ENCODE measurements at regions not wholly inside any gene's neighbourhood (a gene's known extent, or its start where the extent isn't known, plus 50 kb on each side); places are given as distances from the start of the nearest gene placed in this dataset.

DNA sequence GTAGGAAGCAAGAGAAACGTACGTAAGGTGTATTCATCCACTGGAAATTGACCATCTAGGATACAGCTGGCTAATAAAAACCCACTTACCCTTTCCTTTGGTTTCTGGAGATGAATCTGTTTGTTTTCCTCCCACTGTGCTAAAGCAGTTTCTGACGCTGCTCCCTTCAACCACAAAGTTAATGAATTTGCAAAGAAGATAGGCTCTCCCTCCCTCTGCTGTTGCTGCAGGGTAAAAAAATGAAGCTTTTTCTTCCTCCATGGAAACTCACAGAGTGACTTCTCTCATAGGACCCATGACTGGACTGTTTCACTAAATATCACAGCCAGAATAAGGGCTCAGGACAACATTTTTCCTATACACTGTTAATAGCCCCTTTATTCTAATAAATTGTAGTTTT lies 172.1 kb upstream of the LRRN1 start:
- Histone ChIP-seq H3K4me3 (ENCODE audit: extremely low read depth in 1 of 4, insufficient read depth in 2 of 4, low read depth in 3 of 4, low read length in 4 of 4) (no peak overlapping the region), H3K4ac (replicated peaks; ENCODE audit: insufficient read length, low read depth, low read length) (no peak overlapping the region), H3K9me3 (ENCODE audit: insufficient read depth in 2 of 2, low read depth in 1 of 2, low read length in 1 of 2) (no peaks in the 10 kb centered on the region), H3K27ac (ENCODE audit: low read depth, low read length) (no peak overlapping the region), H3K4me2 (ENCODE audit: insufficient read depth in 1 of 2, low read depth in 2 of 2, low read length in 2 of 2) (no peak overlapping the region), H4K8ac (ENCODE audit: extremely low read depth, insufficient read depth, low read length) (no peak overlapping the region), H4K20me1 (replicated peaks in 1 of 2; ENCODE audit: control insufficient read depth in 1 of 2, insufficient read depth in 2 of 2, low read length in 2 of 2) (peaks cover 0 to 2% of the 10 kb centered on the region in 2 experiments), H4K91ac (replicated peaks; ENCODE audit: insufficient read length, low read length) (no peak overlapping the region), H3K27me3 (replicated peaks in 1 of 4; ENCODE audit: control insufficient read depth in 3 of 4, extremely low read depth in 1 of 4, insufficient read depth in 3 of 4, low read length in 3 of 4) (no peaks in the 10 kb centered on the region), H2BK20ac (ENCODE audit: low read length) (no peak overlapping the region), H3K23me2 (ENCODE audit: low read depth, low read length) (no peaks in the 10 kb centered on the region), H3K56ac (replicated peaks; ENCODE audit: insufficient read length, low read depth, low read length) (no peak overlapping the region), H2AFZ (ENCODE audit: low read length) (0 out of 2 replicates have a peak overlapping the region, but pooled peaks have one; percentile 49), H3K79me1 (ENCODE audit: low read depth, low read length) (no peaks in the 10 kb centered on the region), H2BK15ac (ENCODE audit: low read length) (no peak overlapping the region), H2BK12ac (ENCODE audit: low read depth, low read length) (no peak overlapping the region), H2BK120ac (replicated peaks; ENCODE audit: low read depth, low read length) (no peak overlapping the region), H3K23ac (ENCODE audit: insufficient read length) (no peak overlapping the region), H3K4me1 (replicated peaks in 1 of 4; ENCODE audit: control insufficient read depth in 3 of 4, insufficient read depth in 4 of 4, low read length in 3 of 4) (no peaks in the 10 kb centered on the region), H2AK5ac (ENCODE audit: low read depth, low read length) (no peak overlapping the region), H3K79me2 (ENCODE audit: control insufficient read depth in 1 of 2, insufficient read depth in 2 of 2, low read length in 2 of 2) (no peaks in the 10 kb centered on the region), H3K18ac (ENCODE audit: extremely low read depth, low read length) (no peak overlapping the region), H2BK5ac (ENCODE audit: low read depth, low read length) (no peak overlapping the region), H3K9ac (replicated peaks in 1 of 4; ENCODE audit: extremely low read depth in 1 of 4, low read depth in 3 of 4, low read length in 3 of 4) (no peak overlapping the region), H4K5ac (ENCODE audit: insufficient read length, low read depth, low read length) (no peak overlapping the region), H3K14ac (ENCODE audit: insufficient read length) (no peak overlapping the region), H3K36me3 (ENCODE audit: control insufficient read depth in 2 of 4, insufficient read depth in 4 of 4, low read length in 3 of 4) (no peaks in the 10 kb centered on the region)
- ChIA-PET POLR2A (ENCODE audit: partially characterized antibody) (interaction anchor here (1.0 to 1.6 kb wide), 3 partner anchors 172 to 210 kb away, joined by 3 read pairs; partner anchors contain the start of gene LRRN1), CTCF (ENCODE audit: partially characterized antibody) (interaction anchor here (0.8 kb wide), 1 partner anchor 10 kb away, joined by 5 read pairs; no protein-coding TSS in a partner anchor)
- no peak for FAIRE-seq
- WGBS, 2 experiments (ENCODE audit: extremely low coverage in 1 of 2, insufficient coverage in 1 of 2, insufficient read length in 1 of 2, insufficient replicate concordance in 2 of 2, low coverage in 1 of 2, low lambda C conversion rate in 2 of 2, missing lambda C conversion rate in 1 of 2) = 81% methylated on average over 3 of the region's 3 CpGs; no CpG with 5 or more reads in 1 of the 2 experiments
- TF ChIP-seq FOSL1 (IDR thresholded peaks at IDR 0.05; ENCODE audit: insufficient read depth, low read depth, low read length) = no peak
- TF ChIP-seq RAD21 (IDR thresholded peaks at IDR 0.05 in 1 of 2, conservative IDR thresholded peaks at IDR 0.05 in 1 of 2; ENCODE audit: low read depth in 2 of 2, low read length in 2 of 2) = peak in 1 of 2 experiments; percentile 12; a peak in 2 of 4 replicates
- DNase-seq (ENCODE audit: low read depth in 1 of 2, low spot score in 2 of 2) = no peak

All from H1 (cell line).